ENCODE measurements at regions not wholly inside any gene's neighbourhood (a gene's known extent, or its start where the extent isn't known, plus 50 kb on each side); places are given as distances from the start of the nearest gene placed in this dataset.

GRCh38 chr3:4045756-4046155, 246.5 kb downstream of the LRRN1 start:
- TF ChIP-seq CTCF (IDR thresholded peaks at IDR 0.05; ENCODE audit: extremely low read depth in 1 of 2, insufficient read depth in 1 of 2, low read depth in 1 of 2, low read length in 2 of 2): no peak
- TF ChIP-seq POLR2AphosphoS5 (IDR thresholded peaks at IDR 0.05; ENCODE audit: insufficient read depth, low read depth, low read length): no peak
- no peak for TF ChIP-seq EZH2 (IDR thresholded peaks at IDR 0.05; ENCODE audit: borderline replicate concordance, low read depth, low read length, severe bottlenecking)
- TF ChIP-seq MAX (IDR thresholded peaks at IDR 0.05; ENCODE audit: insufficient read depth, insufficient read length): no peak
- TF ChIP-seq POLR2A (IDR thresholded peaks at IDR 0.05; ENCODE audit: low read depth, low read length): no peak
- no peak for TF ChIP-seq JUN (IDR thresholded peaks at IDR 0.05; ENCODE audit: borderline replicate concordance, insufficient read depth, insufficient read length, low read depth)
- no peak for TF ChIP-seq FOS (IDR thresholded peaks at IDR 0.05; ENCODE audit: borderline replicate concordance, insufficient read depth, low read length)
- TF ChIP-seq MYC (IDR thresholded peaks at IDR 0.05; ENCODE audit: low read depth, low read length): no peak
